ENCODE measurements at regions not wholly inside any gene's neighbourhood (a gene's known extent, or its start where the extent isn't known, plus 50 kb on each side); places are given as distances from the start of the nearest gene placed in this dataset.

GRCh38 chr2:103268841-103269498 is 507.1 kb downstream of the TMEM182 start:
- TF ChIP-seq CTCF (IDR thresholded peaks at IDR 0.05) (no peak), POLR2A (IDR thresholded peaks at IDR 0.05) (no peak)
